ENCODE measurements at regions not wholly inside any gene's neighbourhood (a gene's known extent, or its start where the extent isn't known, plus 50 kb on each side); places are given as distances from the start of the nearest gene placed in this dataset.

DNA sequence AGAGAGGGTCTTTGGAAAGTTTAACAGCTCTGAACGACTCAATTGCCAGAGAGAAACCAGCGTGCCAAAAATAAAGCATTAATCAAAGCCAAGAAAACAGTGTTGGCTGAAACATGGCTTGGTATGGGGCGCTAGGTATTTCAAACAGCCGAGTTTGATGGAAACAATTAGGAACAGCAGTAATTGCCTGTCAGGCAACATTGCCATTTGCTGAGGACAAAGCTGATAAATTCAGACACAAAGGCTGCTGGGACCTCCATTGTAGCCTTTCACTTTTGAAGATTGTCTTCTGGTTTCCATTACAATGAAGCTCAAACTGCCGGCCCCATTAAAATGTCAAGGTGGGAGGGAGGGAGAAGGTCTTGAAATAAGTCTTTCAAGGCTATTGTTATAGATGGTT lies 125.4 kb upstream of the SPDL1 start:
- ATAC-seq = no peak
- TF ChIP-seq ZNF70 (CRISPR knock-in tag; IDR thresholded peaks at IDR 0.05) (no peak), RARB (CRISPR knock-in tag; IDR thresholded peaks at IDR 0.05) (no peak), ZFP3 (CRISPR knock-in tag; IDR thresholded peaks at IDR 0.05) (no peak), TOX (CRISPR knock-in tag; IDR thresholded peaks at IDR 0.05; ENCODE audit: borderline replicate concordance) (no peak), ESRRG (CRISPR knock-in tag; IDR thresholded peaks at IDR 0.05) (no peak), ZNF565 (CRISPR knock-in tag; conservative IDR thresholded peaks at IDR 0.05; ENCODE audit: low read depth) (no peak), BACH2 (CRISPR knock-in tag; IDR thresholded peaks at IDR 0.05; ENCODE audit: borderline replicate concordance) (no peak), CSDC2 (CRISPR knock-in tag; IDR thresholded peaks at IDR 0.05) (no peak), ZC3H10 (CRISPR knock-in tag; IDR thresholded peaks at IDR 0.05) (no peak), TCF4 (CRISPR knock-in tag; IDR thresholded peaks at IDR 0.05; ENCODE audit: borderline replicate concordance) (no peak), GLIS3 (CRISPR knock-in tag; IDR thresholded peaks at IDR 0.05) (no peak), PPARA (CRISPR knock-in tag; IDR thresholded peaks at IDR 0.05; ENCODE audit: borderline replicate concordance) (no peak), ZFP30 (CRISPR knock-in tag; IDR thresholded peaks at IDR 0.05) (no peak), ZNF8 (CRISPR knock-in tag; IDR thresholded peaks at IDR 0.05) (no peak), SNAI2 (CRISPR knock-in tag; IDR thresholded peaks at IDR 0.05) (no peak)
- TF ChIP-seq, protein P1, sequence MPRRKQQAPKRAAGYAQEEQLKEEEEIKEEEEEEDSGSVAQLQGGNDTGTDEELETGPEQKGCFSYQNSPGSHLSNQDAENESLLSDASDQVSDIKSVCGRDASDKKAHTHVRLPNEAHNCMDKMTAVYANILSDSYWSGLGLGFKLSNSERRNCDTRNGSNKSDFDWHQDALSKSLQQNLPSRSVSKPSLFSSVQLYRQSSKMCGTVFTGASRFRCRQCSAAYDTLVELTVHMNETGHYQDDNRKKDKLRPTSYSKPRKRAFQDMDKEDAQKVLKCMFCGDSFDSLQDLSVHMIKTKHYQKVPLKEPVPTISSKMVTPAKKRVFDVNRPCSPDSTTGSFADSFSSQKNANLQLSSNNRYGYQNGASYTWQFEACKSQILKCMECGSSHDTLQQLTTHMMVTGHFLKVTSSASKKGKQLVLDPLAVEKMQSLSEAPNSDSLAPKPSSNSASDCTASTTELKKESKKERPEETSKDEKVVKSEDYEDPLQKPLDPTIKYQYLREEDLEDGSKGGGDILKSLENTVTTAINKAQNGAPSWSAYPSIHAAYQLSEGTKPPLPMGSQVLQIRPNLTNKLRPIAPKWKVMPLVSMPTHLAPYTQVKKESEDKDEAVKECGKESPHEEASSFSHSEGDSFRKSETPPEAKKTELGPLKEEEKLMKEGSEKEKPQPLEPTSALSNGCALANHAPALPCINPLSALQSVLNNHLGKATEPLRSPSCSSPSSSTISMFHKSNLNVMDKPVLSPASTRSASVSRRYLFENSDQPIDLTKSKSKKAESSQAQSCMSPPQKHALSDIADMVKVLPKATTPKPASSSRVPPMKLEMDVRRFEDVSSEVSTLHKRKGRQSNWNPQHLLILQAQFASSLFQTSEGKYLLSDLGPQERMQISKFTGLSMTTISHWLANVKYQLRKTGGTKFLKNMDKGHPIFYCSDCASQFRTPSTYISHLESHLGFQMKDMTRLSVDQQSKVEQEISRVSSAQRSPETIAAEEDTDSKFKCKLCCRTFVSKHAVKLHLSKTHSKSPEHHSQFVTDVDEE (CRISPR knock-in tag; IDR thresholded peaks at IDR 0.05) = no peak
- TF ChIP-seq, protein P2, sequence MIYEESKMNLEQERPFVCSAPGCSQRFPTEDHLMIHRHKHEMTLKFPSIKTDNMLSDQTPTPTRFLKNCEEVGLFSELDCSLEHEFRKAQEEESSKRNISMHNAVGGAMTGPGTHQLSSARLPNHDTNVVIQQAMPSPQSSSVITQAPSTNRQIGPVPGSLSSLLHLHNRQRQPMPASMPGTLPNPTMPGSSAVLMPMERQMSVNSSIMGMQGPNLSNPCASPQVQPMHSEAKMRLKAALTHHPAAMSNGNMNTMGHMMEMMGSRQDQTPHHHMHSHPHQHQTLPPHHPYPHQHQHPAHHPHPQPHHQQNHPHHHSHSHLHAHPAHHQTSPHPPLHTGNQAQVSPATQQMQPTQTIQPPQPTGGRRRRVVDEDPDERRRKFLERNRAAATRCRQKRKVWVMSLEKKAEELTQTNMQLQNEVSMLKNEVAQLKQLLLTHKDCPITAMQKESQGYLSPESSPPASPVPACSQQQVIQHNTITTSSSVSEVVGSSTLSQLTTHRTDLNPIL (CRISPR knock-in tag; IDR thresholded peaks at IDR 0.05; ENCODE audit: low read depth) = no peak

DNA sequence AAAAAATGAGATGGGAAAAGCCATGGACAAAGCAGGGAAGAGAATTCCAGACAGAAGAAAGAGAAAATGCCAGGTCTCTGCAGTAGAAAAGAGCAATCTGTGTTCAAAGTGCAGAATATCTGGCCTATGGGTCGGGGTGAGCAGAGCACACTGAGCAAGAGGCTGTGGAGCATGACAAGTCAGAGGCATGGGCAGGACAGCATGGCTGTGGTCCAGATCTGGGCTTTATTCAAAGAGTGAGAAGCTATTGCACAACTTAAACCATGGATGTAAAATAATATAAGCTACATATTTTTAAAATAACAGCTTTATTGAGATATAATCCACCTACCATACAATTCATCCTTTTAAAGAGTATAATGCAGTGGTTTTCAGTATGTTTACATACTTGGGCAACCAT lies 133.1 kb upstream of the SPDL1 start:
- ATAC-seq = no peak

DNA sequence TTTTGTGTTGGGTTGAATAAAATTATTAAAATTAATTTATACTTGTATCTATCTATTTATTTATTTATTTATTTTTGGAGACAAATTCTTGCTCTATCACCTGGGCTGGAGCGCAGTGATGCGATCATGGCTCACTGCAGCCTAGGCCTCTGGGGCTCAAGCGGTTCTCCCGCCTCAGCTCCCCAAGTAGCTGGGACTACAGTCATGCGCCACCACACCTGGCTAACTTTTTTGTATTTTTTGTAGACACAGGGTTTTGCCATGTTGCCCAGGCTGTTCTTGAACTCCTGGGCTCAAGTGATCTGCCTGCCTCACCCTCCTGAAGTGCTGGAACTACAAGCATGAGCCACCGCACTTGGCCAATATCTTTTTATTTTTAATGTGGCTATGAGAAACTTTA lies 134.7 kb upstream of the SPDL1 start:
- TF ChIP-seq ZNF8 (CRISPR knock-in tag; IDR thresholded peaks at IDR 0.05) (no peak), CSDC2 (CRISPR knock-in tag; IDR thresholded peaks at IDR 0.05) (no peak)
- ATAC-seq = no peak

More for the DNA sequence above, 133.1 kb upstream of the SPDL1 start:
- TF ChIP-seq RARB (CRISPR knock-in tag; IDR thresholded peaks at IDR 0.05) (no peak), TOX (CRISPR knock-in tag; IDR thresholded peaks at IDR 0.05; ENCODE audit: borderline replicate concordance) (no peak), ESRRG (CRISPR knock-in tag; IDR thresholded peaks at IDR 0.05) (no peak), OSR1 (CRISPR knock-in tag; IDR thresholded peaks at IDR 0.05) (no peak)
- TF ChIP-seq, protein P1 (CRISPR knock-in tag; IDR thresholded peaks at IDR 0.05) = no peak
- TF ChIP-seq, protein P3, sequence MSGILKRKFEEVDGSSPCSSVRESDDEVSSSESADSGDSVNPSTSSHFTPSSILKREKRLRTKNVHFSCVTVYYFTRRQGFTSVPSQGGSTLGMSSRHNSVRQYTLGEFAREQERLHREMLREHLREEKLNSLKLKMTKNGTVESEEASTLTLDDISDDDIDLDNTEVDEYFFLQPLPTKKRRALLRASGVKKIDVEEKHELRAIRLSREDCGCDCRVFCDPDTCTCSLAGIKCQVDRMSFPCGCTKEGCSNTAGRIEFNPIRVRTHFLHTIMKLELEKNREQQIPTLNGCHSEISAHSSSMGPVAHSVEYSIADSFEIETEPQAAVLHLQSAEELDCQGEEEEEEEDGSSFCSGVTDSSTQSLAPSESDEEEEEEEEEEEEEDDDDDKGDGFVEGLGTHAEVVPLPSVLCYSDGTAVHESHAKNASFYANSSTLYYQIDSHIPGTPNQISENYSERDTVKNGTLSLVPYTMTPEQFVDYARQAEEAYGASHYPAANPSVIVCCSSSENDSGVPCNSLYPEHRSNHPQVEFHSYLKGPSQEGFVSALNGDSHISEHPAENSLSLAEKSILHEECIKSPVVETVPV (CRISPR knock-in tag; IDR thresholded peaks at IDR 0.05) = no peak

DNA sequence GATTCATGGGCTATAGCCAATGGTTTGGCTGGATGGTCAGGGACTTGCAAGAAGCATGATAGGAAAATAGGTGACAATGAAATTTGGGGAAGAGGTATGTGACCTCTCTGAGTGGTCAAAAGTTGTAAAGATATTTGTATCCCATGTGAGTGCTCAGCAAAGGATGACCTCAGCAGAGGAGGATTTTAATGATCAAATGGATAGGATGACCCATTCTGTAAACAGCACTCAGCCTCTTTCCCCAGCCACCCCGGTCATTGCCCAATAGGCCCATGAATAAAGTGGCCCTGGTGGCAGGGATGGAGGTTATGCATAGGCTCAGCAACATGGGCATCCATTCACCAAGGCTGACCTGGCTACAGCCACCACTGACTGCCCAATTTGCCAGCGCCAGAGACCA lies 138.4 kb upstream of the SPDL1 start:
- ATAC-seq = no peak
- TF ChIP-seq ESRRG (CRISPR knock-in tag; IDR thresholded peaks at IDR 0.05) (no peak), OSR1 (CRISPR knock-in tag; IDR thresholded peaks at IDR 0.05) (no peak), TCF4 (CRISPR knock-in tag; IDR thresholded peaks at IDR 0.05; ENCODE audit: borderline replicate concordance) (no peak), ZFP30 (CRISPR knock-in tag; IDR thresholded peaks at IDR 0.05) (no peak), ZNF565 (CRISPR knock-in tag; conservative IDR thresholded peaks at IDR 0.05; ENCODE audit: low read depth) (no peak)
- TF ChIP-seq, protein P2 (CRISPR knock-in tag; IDR thresholded peaks at IDR 0.05; ENCODE audit: low read depth) = no peak
